Urinary bladder (tissue), 3 donors: ENCODE measurements at regions not wholly inside any gene's neighbourhood (a gene's known extent, or its start where the extent isn't known, plus 50 kb on each side); places are given as distances from the start of the nearest gene placed in this dataset.

Experiments used
- DNase-seq: peaks from one replicate; pipeline ENCODE4 v3.0.0-alpha.2; 2015; ENCODE audit errors: extremely low spot score
- H3K27ac ChIP-seq: one replicate; pipeline ENCODE4 v1.5.1; 2013; ENCODE audit warnings: low read depth, mild to moderate bottlenecking, moderate library complexity
- H3K36me3 ChIP-seq: one replicate; pipeline ENCODE4 v1.6.1; 2013; ENCODE audit warnings: mild to moderate bottlenecking, moderate library complexity; ENCODE audit not compliant: insufficient read depth
- H3K4me1 ChIP-seq: one replicate; pipeline ENCODE4 v1.6.1; 2013; ENCODE audit warnings: mild to moderate bottlenecking, moderate library complexity; ENCODE audit not compliant: insufficient read depth
- H3K4me3 ChIP-seq: one replicate; pipeline ENCODE4 v1.5.1; 2013; ENCODE audit warnings: low read depth, low read length
- WGBS: extraction: QIAGEN DNeasy Blood & Tissue Kit; methylation state at CpG from one replicate; pipeline ENCODE4 v1.1.7; 2013; 5-methylcytosine and 5-hydroxymethylcytosine counted together
- donor health status: healthy with polysubstance abuse.
- donor health status: healthy.

DNA sequence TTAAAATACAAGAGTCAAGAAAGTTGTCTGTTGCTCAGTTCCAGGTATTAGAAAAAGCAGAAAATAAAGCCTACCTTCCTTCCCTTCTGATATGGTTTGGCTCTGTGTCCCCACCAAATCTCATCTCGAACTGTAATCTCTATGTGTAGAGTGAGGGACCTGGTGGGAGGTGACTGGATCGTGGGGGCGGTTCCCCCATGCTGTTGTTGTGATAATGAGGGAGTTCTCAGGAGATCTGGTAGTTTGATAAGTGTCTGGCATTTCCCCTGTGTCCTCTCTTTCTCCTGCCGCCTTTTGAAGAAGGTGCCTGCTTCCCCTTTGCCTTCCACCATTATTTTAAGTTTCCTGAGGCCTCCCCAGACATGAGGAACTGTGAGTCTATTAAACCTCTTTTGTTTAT is 288.8 kb upstream of the LMCD1 start:
- DNase-seq, result no peak
- Histone ChIP-seq H3K4me3 (no peak overlapping the region), H3K4me1 (no peaks in the 10 kb centered on the region), H3K36me3 (no peaks in the 10 kb centered on the region), H3K27ac (no peak overlapping the region)
- 72% methylated on average over 4 of the region's 4 CpGs for WGBS

DNA sequence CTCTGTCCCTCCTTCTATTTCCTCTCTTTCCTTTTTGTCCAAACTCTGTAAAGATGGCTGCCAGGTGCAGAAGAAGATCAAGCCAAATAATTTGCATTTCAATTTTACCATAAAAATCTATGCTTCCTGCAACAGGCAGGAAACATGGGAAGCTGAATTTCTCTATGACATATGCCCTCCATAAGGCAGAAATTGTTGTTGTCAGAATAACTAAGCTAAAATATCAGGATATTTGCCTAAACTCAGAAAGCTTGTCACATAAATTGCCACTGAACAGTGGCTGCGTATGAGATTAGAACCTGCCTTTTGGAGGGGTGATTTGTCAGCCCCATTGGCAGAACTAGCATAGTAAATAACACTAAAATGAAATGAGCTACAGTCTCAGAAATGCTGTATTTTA is 288.3 kb upstream of the LMCD1 start:
- 95% methylated on average over 1 of the region's 1 CpG for WGBS

DNA sequence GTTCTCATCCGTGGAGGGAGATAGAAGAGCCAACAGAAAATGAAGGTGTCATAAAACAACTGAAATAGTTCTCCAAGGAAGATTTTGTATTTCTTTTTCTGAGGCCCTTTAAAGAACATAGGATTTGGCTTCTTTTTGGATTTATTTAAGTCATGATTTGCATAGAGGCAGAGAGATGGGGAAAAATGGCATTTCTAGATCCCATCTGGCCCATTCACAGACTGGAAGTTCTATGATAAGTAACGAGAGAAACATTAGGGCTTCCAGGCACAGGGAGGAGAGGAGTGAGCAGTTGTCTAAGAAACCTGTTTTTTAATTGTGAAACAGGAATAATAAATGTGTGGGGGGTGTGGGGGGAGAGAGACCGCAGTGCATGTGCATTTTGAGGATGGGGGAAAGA is 285.8 kb upstream of the LMCD1 start:
- Histone ChIP-seq H3K36me3 (no peaks in the 10 kb centered on the region), H3K4me1 (no peaks in the 10 kb centered on the region), H3K27ac (no peak overlapping the region), H3K4me3 (no peak overlapping the region)
- WGBS, result 85% methylated on average over 3 of the region's 3 CpGs
- no peak for DNase-seq

More for the DNA sequence above, 288.3 kb upstream of the LMCD1 start:
- no peaks in the 10 kb centered on the region for H3K36me3 ChIP-seq
- H3K4me3 ChIP-seq, result no peak overlapping the region
- H3K27ac ChIP-seq, result no peak overlapping the region
- H3K4me1 ChIP-seq, result no peaks in the 10 kb centered on the region
- DNase-seq, result no peak

DNA sequence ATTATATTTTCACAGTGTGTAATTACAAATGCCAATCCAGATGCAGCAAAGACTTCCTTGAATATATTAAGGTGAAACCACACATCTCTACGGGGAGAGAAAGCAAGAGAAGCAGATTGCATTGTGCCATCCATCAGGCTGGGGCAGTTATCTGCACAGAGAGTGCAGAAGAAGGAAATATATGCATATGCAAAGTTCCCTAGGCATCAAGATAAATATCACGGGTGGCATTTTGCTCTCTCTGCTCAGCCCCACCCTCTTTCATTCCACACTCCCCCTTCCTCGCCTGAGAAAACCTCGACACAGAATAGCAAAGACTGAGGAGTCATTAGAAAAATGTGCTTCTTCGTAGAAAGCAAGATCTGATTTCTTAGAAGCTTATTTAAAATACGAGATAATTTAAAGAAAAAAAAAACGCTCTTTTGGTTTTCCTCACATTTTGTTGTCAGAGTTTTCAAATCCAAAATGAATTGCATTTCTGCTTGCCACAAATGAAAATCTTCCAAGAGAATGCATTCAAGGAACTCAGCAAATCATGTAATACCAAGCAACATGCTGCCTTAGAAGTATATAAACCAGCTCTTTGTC is 283.2 kb upstream of the LMCD1 start:
- no peaks in the 10 kb centered on the region for H3K36me3 ChIP-seq
- no peak for DNase-seq
- H3K4me3 ChIP-seq, result no peak overlapping the region
- no peaks in the 10 kb centered on the region for H3K4me1 ChIP-seq
- WGBS, result 74% methylated on average over 7 of the region's 7 CpGs
- no peak overlapping the region for H3K27ac ChIP-seq

DNA sequence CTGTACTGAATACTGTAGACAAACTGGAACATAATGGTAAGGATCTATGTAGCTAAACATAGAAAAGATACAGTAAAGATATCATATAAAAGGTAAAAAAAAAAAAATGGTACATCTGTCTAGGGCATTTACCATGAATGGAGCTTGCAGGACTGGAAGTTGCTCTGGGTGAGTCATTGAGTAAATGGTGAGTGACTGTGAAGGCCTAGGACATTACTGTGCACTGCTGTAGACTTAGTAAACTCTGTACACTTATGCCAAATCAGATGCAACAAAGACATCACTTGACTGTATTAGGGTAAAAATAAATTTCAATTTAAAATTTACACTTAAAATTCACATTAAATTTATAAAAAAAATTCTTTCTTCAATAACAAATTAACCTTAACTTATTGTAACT is 281.3 kb upstream of the LMCD1 start:
- no peak for DNase-seq
- H3K27ac ChIP-seq, result no peak overlapping the region
- H3K36me3 ChIP-seq, result no peaks in the 10 kb centered on the region
- no peak overlapping the region for H3K4me3 ChIP-seq
- H3K4me1 ChIP-seq, result no peaks in the 10 kb centered on the region

DNA sequence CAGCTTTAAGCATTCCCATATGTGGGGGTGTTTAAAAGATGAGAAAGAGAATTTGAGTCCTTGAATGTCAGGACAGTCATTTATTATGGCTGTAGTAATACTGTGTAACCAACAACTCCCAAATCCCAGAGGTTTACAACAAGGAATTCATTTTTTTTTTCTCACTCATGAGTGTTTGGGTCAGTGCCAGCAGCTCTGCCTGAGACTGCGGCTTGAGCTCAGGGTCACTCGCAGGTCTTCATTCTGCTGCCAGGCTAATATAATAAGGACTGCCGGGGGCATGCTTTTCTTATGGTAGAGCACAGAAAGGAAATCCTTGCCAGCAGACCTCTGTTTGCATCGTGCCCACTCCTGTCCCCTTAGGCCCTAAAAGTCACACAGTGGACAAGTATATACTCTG is 277.9 kb upstream of the LMCD1 start:
- H3K4me3 ChIP-seq, result no peak overlapping the region
- H3K27ac ChIP-seq, result no peak overlapping the region
- no peaks in the 10 kb centered on the region for H3K36me3 ChIP-seq
- DNase-seq, result no peak
- H3K4me1 ChIP-seq, result no peaks in the 10 kb centered on the region
- WGBS, result 20% methylated on average over 4 of the region's 4 CpGs

DNA sequence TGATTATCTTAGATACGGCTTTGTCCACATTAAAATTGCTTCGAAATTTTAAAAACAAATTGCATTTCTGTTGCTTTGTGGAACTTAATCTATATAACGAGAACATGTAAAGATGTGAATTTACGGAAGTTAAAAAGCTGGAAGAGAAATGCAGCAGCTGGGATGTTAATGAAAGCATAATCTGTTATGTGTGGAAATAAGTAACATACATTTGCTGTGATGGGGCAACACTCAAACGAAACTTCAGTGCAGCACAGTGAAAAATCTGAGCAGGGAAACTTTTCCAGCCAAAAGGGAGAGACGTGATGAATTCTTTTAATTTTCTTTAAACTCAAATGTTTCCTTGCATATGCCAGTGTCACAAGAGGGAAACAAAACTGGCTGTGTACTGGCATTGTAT is 276.7 kb upstream of the LMCD1 start:
- whole genome bisulfite sequencing, result 91% methylated on average over 6 of the region's 6 CpGs

DNA sequence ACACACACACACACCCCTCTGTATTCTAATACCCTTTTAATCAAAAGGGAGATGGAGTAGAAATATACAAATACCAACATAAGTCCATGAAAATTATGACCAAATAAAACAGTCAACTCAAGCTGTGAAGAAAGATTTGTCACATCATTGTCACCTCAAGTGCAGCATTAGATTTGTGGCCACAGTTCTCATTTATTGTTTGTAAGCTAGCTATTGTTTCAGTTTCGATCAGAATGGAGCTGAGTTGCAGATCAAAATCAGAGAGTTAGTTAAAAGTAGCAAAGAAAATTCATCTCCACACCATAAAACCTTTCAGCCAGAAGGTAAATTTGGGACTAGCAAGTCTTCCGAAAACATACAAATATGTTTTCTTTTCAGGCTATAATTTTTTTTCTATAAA is 267.7 kb upstream of the LMCD1 start:
- WGBS, result 93% methylated on average over 2 of the region's 2 CpGs

More for the DNA sequence above, 276.7 kb upstream of the LMCD1 start:
- no peaks in the 10 kb centered on the region for H3K4me1 ChIP-seq
- H3K27ac ChIP-seq, result no peak overlapping the region
- DNase-seq, result no peak
- no peak overlapping the region for H3K4me3 ChIP-seq
- no peaks in the 10 kb centered on the region for H3K36me3 ChIP-seq

DNA sequence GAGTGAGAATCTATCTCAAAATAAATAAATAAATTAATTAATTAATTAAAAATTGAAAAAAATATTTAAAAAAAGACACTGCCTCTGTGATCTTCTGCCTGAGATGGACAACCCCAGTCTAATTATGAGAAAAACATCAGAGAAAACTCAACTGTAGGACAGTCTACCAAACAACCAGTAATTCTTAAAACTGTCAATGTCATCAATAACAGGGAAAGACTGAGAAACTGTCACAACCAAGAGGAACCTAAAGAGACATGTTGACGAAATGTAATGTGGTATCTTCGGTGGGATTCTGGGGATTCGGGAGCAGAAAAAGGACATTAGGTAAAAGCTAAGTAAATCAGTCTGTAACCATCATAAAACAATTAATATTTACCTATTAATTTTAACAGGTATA is 265.4 kb upstream of the LMCD1 start:
- Histone ChIP-seq H3K27ac (no peak overlapping the region), H3K4me3 (no peak overlapping the region), H3K4me1 (no peaks in the 10 kb centered on the region), H3K36me3 (no peaks in the 10 kb centered on the region)
- WGBS, result 80% methylated on average over 3 of the region's 3 CpGs
- no peak for DNase-seq

More for the DNA sequence above, 267.7 kb upstream of the LMCD1 start:
- Histone ChIP-seq H3K36me3 (no peaks in the 10 kb centered on the region), H3K27ac (no peak overlapping the region), H3K4me3 (no peak overlapping the region), H3K4me1 (no peaks in the 10 kb centered on the region)
- DNase-seq, result no peak

DNA sequence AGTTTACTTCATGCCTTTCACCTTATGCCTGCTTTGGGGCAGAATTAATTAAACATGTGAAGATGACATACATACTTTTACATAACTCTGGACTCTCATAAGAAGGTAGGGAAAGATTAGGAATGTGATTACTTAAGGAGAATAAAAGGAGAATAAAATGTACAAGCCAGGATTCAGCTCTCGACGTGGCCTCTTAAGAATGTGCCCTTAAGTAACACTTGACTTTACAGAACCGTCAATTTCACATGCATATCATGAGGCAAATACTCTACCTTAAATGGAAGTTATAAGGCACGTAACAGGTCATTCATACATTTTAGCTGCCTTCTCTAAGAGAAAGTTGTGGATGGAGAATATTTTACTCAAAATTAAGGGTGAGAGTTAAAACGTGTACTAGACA is 263.7 kb upstream of the LMCD1 start:
- Histone ChIP-seq H3K27ac (no peak overlapping the region), H3K4me3 (no peak overlapping the region), H3K36me3 (no peaks in the 10 kb centered on the region), H3K4me1 (no peaks in the 10 kb centered on the region)
- no peak for DNase-seq
- 45% methylated on average over 5 of the region's 5 CpGs for WGBS

DNA sequence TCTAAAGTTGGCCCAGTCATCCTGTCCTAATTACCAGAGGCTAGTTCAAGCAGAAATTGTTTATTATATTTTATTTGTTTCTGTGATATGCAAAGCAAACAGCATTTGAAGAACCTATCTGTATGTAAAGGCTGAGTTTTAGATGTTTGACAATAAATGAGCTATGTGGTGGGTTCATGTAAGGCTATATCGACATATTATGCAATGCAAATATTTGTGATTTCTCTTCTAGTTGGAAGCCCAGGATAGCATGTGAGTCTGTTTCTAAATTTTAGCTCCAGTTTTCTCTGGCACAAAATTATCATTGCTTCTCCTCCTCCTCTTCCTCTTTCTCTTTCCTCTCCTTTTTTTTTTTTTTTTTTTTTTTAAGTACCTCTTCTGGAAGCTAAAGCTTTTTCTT is 263.2 kb upstream of the LMCD1 start:
- no peak for DNase-seq
- Histone ChIP-seq H3K27ac (no peak overlapping the region), H3K4me3 (no peak overlapping the region), H3K4me1 (no peaks in the 10 kb centered on the region), H3K36me3 (no peaks in the 10 kb centered on the region)
- WGBS, result 44% methylated on average over 1 of the region's 1 CpG

DNA sequence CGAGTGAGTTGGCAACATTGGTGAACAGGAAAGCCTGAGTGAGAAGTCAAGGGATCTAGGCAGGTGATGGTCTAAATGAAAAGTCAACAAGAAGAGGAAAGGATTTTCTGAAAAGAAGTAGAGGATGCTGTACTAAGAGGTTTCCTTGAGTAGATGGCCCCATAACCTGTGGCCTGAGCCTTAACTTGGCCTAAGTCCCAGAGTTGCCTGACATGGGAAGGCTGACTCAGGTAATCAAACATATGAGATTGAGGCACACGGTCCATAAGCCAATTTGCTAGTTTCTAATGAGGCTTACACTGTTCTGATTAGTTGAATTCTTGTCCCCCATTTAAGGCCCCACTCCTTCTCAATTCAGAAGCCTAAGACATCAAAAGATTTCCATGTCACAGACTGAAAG is 262.5 kb upstream of the LMCD1 start:
- H3K4me1 ChIP-seq, result no peaks in the 10 kb centered on the region
- no peaks in the 10 kb centered on the region for H3K36me3 ChIP-seq
- H3K27ac ChIP-seq, result no peak overlapping the region
- no peak for DNase-seq
- WGBS, result 93% methylated on average over 2 of the region's 2 CpGs
- H3K4me3 ChIP-seq, result no peak overlapping the region

DNA sequence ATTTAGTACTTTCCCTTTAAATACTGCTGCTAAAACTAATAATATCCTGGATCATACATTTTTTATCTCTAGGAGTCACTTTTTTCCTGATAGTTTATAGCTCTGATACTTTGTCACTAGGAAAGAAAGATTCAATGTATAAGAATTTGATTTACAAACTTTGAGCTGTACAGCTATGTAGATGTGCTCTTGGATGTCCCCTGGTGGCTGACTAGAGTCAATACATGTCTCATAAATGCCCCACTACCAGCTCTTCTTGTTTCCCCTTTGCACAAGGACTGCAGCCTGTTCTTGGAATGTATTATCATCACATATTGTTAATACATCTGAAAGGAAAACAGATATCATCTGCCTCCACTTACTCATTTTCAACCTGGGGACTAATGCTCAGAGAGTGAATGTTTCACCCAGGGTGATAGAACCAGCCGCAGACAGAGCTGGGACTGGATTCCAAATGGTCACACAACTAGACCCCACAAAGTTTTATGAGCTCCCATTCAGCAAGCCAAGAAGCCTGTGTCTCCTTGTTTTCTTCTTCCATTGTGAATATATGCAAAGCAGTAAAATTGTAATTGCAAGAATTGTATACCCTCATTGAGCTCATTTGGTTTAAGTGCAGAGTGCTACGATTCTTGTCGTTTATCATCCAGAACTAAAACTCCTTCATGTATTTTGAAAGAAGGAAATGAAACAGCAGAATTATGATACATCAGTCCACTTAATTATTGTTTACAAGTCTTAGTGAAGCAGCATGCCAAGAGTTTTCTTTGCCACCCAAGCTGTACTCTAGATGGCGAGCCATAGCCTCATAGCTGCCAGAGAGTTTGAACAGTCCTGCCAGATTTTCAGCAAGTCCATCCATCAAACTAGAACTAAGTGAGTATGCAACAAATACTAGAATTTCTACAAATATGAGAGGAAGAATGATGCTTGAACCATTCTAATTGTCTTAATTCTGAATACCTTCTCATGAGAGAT is 261.6 kb upstream of the LMCD1 start:
- Histone ChIP-seq H3K27ac (no peak overlapping the region), H3K36me3 (no peaks in the 10 kb centered on the region), H3K4me3 (no peak overlapping the region), H3K4me1 (no peaks in the 10 kb centered on the region)
- no peak for DNase-seq
- WGBS, result 89% methylated on average over 4 of the region's 4 CpGs

DNA sequence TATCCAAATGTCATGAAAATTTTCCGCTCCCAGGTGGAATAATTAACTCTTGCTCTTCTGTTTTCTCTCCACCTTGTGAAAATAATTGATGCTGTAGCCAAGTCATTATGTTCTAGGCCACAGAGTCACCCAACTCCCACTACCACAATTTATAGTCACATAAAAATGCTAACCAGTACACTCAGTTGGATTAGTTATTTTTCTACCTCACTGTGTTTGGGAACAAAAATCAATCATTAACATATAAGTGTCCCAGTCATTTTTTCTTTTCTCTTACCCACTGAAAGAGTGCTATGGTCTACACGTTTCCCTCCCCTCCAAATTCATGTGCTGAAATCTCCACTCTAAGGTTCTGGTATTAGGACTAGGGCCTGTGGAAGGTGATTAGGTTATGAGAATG is 255.6 kb upstream of the LMCD1 start:
- DNase-seq, result no peak
- H3K4me1 ChIP-seq, result no peaks in the 10 kb centered on the region
- H3K4me3 ChIP-seq, result no peak overlapping the region
- 72% methylated on average over 2 of the region's 2 CpGs for WGBS
- no peak overlapping the region for H3K27ac ChIP-seq
- H3K36me3 ChIP-seq, result no peaks in the 10 kb centered on the region
